ENCODE measurements at regions not wholly inside any gene's neighbourhood (a gene's known extent, or its start where the extent isn't known, plus 50 kb on each side); places are given as distances from the start of the nearest gene placed in this dataset.

GRCh38 chr6:165082636-165083035 lies 226.8 kb downstream of the C6orf118 start:
- no peak for DNase-seq (ENCODE audit: low spot score)

GRCh38 chr6:165081944-165082532 lies 227.4 kb downstream of the C6orf118 start:
- DNase-seq (ENCODE audit: low spot score) = no peak

GRCh38 chr6:165077876-165078275 lies 231.5 kb downstream of the C6orf118 start:
- DNase-seq (ENCODE audit: low spot score) = no peak

GRCh38 chr6:165071906-165072305 lies 237.5 kb downstream of the C6orf118 start:
- DNase-seq (ENCODE audit: low spot score) = no peak

- DNase-seq (ENCODE audit: low spot score) = no peak
Measured at GRCh38 chr6:165060720-165061119, 248.7 kb downstream of the C6orf118 start.

GRCh38 chr6:165059032-165059431 lies 250.4 kb downstream of the C6orf118 start:
- DNase-seq (ENCODE audit: low spot score) = no peak

- no peak for DNase-seq (ENCODE audit: low spot score)
Measured at GRCh38 chr6:165056292-165056691, 253.1 kb downstream of the C6orf118 start.

- no peak for DNase-seq (ENCODE audit: low spot score)
Measured at GRCh38 chr6:165055231-165055630, 254.2 kb downstream of the C6orf118 start.

GRCh38 chr6:165052561-165053480 lies 256.6 kb downstream of the C6orf118 start:
- no peak for DNase-seq (ENCODE audit: low spot score)

GRCh38 chr6:165049362-165049761 lies 260.0 kb downstream of the C6orf118 start:
- no peak for DNase-seq (ENCODE audit: low spot score)

GRCh38 chr6:165047952-165048351 lies 261.5 kb downstream of the C6orf118 start:
- DNase-seq (ENCODE audit: low spot score) = no peak

GRCh38 chr6:165045631-165046030 lies 263.8 kb downstream of the C6orf118 start:
- no peak for DNase-seq (ENCODE audit: low spot score)

GRCh38 chr6:165042912-165043311 lies 266.5 kb downstream of the C6orf118 start:
- DNase-seq (ENCODE audit: low spot score) = no peak

- DNase-seq (ENCODE audit: low spot score) = no peak
Measured at GRCh38 chr6:165040440-165040839, 269.0 kb downstream of the C6orf118 start.

GRCh38 chr6:165034271-165034741 lies 275.1 kb downstream of the C6orf118 start:
- no peak for DNase-seq (ENCODE audit: low spot score)

- DNase-seq (ENCODE audit: low spot score) = no peak
Measured at GRCh38 chr6:165031502-165031901, 277.9 kb downstream of the C6orf118 start.

GRCh38 chr6:165025040-165025439 lies 284.4 kb downstream of the C6orf118 start:
- no peak for DNase-seq (ENCODE audit: low spot score)

- no peak for DNase-seq (ENCODE audit: low spot score)
Measured at GRCh38 chr6:165019681-165020080, 289.7 kb downstream of the C6orf118 start.

GRCh38 chr6:165015676-165016075 lies 293.7 kb downstream of the C6orf118 start:
- no peak for DNase-seq (ENCODE audit: low spot score)

GRCh38 chr6:165013701-165014100 lies 295.7 kb downstream of the C6orf118 start:
- no peak for DNase-seq (ENCODE audit: low spot score)

GRCh38 chr6:165012183-165012582 lies 297.2 kb downstream of the C6orf118 start:
- no peak for DNase-seq (ENCODE audit: low spot score)

GRCh38 chr6:165010556-165011535 lies 298.6 kb downstream of the C6orf118 start:
- DNase-seq (ENCODE audit: low spot score) = no peak
